OCI-LY1 (cell line): ENCODE measurements at regions not wholly inside any gene's neighbourhood (a gene's known extent, or its start where the extent isn't known, plus 50 kb on each side); places are given as distances from the start of the nearest gene placed in this dataset.
"Not testable (repeated sequence)": the region's sequence is repeated elsewhere in the genome, so short reads cannot be mapped to it uniquely, and the experiment has no call there.

Experiments
- H2AFZ ChIP-seq: fragments of 200-600 bp; sonication (generic), shearing (Covaris generic); 2 replicates; pipeline ENCODE4 v1.6.0; 2014; ENCODE audit warnings: antibody characterized with exemption, mild to moderate bottlenecking, low read length
- H3F3A ChIP-seq: fragments of 200-600 bp; sonication (generic), shearing (Covaris generic); 2 replicates; pipeline ENCODE4 v1.6.0; 2014; ENCODE audit warnings: mild to moderate bottlenecking, antibody characterized with exemption, low read length, moderate library complexity; ENCODE audit not compliant: insufficient read depth
- H3K27ac ChIP-seq: fragments of 200-600 bp; sonication (generic); 2 replicates; pipeline ENCODE4 v1.5.1; 2014; ENCODE audit warnings: low read length, mixed run types, mild to moderate bottlenecking, low read depth; ENCODE audit not compliant: poor library complexity, severe bottlenecking
- H3K27me3 ChIP-seq: fragments of 200-600 bp; sonication (generic); 2 replicates; pipeline ENCODE4 v1.6.0; 2014; ENCODE audit warnings: antibody characterized with exemption, mild to moderate bottlenecking, low read length, moderate library complexity; ENCODE audit not compliant: insufficient read depth
- H3K36me3 ChIP-seq: fragments of 200-600 bp; sonication (generic); 2 replicates; pipeline ENCODE4 v1.6.1; 2014; ENCODE audit warnings: mild to moderate bottlenecking, antibody characterized with exemption, low read length, moderate library complexity, mixed read lengths; ENCODE audit not compliant: insufficient read depth
- H3K4me1 ChIP-seq: fragments of 200-600 bp; sonication (generic); 2 replicates; pipeline ENCODE4 v1.5.1; 2014; ENCODE audit warnings: mild to moderate bottlenecking, low read length, moderate library complexity; ENCODE audit not compliant: insufficient read depth, severe bottlenecking
- H3K4me2 ChIP-seq: fragments of 200-600 bp; sonication (generic), shearing (Covaris generic); 2 replicates; pipeline ENCODE4 v1.6.1; 2014; ENCODE audit warnings: low read length
- H3K4me3 ChIP-seq: fragments of 200-600 bp; sonication (generic); 2 replicates; pipeline ENCODE4 v1.5.1; 2014; ENCODE audit warnings: low read length, low read depth, mild to moderate bottlenecking, mixed read lengths; ENCODE audit not compliant: poor library complexity, severe bottlenecking
- H3K79me2 ChIP-seq: fragments of 200-600 bp; shearing (Covaris generic); 2 replicates; pipeline ENCODE4 v1.6.1; 2016; ENCODE audit warnings: mixed run types, low read length, mixed read lengths; ENCODE audit not compliant: insufficient read depth
- H3K9ac ChIP-seq: fragments of 200-600 bp; sonication (generic), shearing (Covaris generic); 2 replicates; pipeline ENCODE4 v1.6.1; 2014; ENCODE audit warnings: mild to moderate bottlenecking, low read length, mixed read lengths
- H3K9me2 ChIP-seq: fragments of 200-600 bp; sonication (generic), shearing (Covaris generic); 2 replicates; pipeline ENCODE4 v1.6.1; 2014; ENCODE audit warnings: low read depth, mild to moderate bottlenecking, low read length, mixed read lengths
- H3K9me3 ChIP-seq: fragments of 200-600 bp; shearing (Covaris generic); 2 replicates; pipeline ENCODE4 v1.6.1; 2014; ENCODE audit warnings: low read length, mixed read lengths
- H4K20me1 ChIP-seq: fragments of 200-600 bp; sonication (generic), shearing (Covaris generic); 2 replicates; pipeline ENCODE4 v1.6.0; 2016; ENCODE audit warnings: mild to moderate bottlenecking, low read length; ENCODE audit not compliant: insufficient read depth
- CTCF ChIP-seq: fragments of 200-600 bp; sonication (generic), shearing (Covaris generic); IDR thresholded peaks from 2 replicates; pipeline ENCODE4 v1.5.1; 2017; ENCODE audit warnings: mild to moderate bottlenecking, antibody characterized with exemption, low read length, moderate library complexity, mixed read lengths
- EZH2 ChIP-seq: fragments of 200-600 bp; sonication (generic), shearing (Covaris generic); IDR thresholded peaks from 2 replicates; pipeline ENCODE4 v1.8.0; 2017; ENCODE audit warnings: borderline replicate concordance, mixed run types, mild to moderate bottlenecking, antibody characterized with exemption, low read length, moderate library complexity, mixed read lengths

- no peak for TF ChIP-seq CTCF
- TF ChIP-seq EZH2: no peak
- no peak overlapping the region for H3K4me2 ChIP-seq
- no peak overlapping the region for H3K4me3 ChIP-seq
- no peaks in the 10 kb centered on the region for H3K36me3 ChIP-seq
- no peak overlapping the region for H3K27ac ChIP-seq
- no peaks in the 10 kb centered on the region for H3K9me3 ChIP-seq
- no peaks in the 10 kb centered on the region for H3K27me3 ChIP-seq
- H2AFZ ChIP-seq: no peak overlapping the region
- no peaks in the 10 kb centered on the region for H3K4me1 ChIP-seq
- no peaks in the 10 kb centered on the region for H4K20me1 ChIP-seq
- no peaks in the 10 kb centered on the region for H3F3A ChIP-seq
- no peaks in the 10 kb centered on the region for H3K9me2 ChIP-seq
- H3K79me2 ChIP-seq: no peaks in the 10 kb centered on the region
- no peak overlapping the region for H3K9ac ChIP-seq
These were observed 1227.6 kb downstream of the TYW1 start for GRCh38 chr7:68224041-68224741.

GRCh38 chr7:68231011-68231410 lies 1234.4 kb downstream of the TYW1 start:
- not testable (repeated sequence) for H3K79me2 ChIP-seq, H3K9ac ChIP-seq, H3K4me2 ChIP-seq, H3K4me1 ChIP-seq, H3K9me3 ChIP-seq, H3F3A ChIP-seq, H3K27me3 ChIP-seq, H3K4me3 ChIP-seq, H3K36me3 ChIP-seq, H4K20me1 ChIP-seq, H3K9me2 ChIP-seq, H2AFZ ChIP-seq, H3K27ac ChIP-seq

GRCh38 chr7:68235937-68236336 lies 1239.3 kb downstream of the TYW1 start:
- H3K79me2 ChIP-seq: no peaks in the 10 kb centered on the region
- no peaks in the 10 kb centered on the region for H3K9me2 ChIP-seq
- H3K4me2 ChIP-seq: no peak overlapping the region
- no peak overlapping the region for H3K9ac ChIP-seq
- no peak overlapping the region for H3K4me3 ChIP-seq
- H3K4me1 ChIP-seq: no peaks in the 10 kb centered on the region
- no peaks in the 10 kb centered on the region for H3F3A ChIP-seq
- H3K27ac ChIP-seq: no peak overlapping the region
- peaks cover 4% of the 10 kb centered on the region for H3K9me3 ChIP-seq
- TF ChIP-seq CTCF (no peak), EZH2 (no peak)
- H3K27me3 ChIP-seq: no peaks in the 10 kb centered on the region
- no peaks in the 10 kb centered on the region for H3K36me3 ChIP-seq
- no peak overlapping the region for H2AFZ ChIP-seq
- no peaks in the 10 kb centered on the region for H4K20me1 ChIP-seq

- Histone ChIP-seq H3K4me1 (no peaks in the 10 kb centered on the region), H3F3A (no peaks in the 10 kb centered on the region), H3K9me2 (no peaks in the 10 kb centered on the region), H3K27me3 (no peaks in the 10 kb centered on the region), H3K36me3 (no peaks in the 10 kb centered on the region), H4K20me1 (no peaks in the 10 kb centered on the region), H2AFZ (no peak overlapping the region), H3K79me2 (no peaks in the 10 kb centered on the region), H3K27ac (no peak overlapping the region), H3K4me2 (no peak overlapping the region), H3K9me3 (peaks cover 4% of the 10 kb centered on the region), H3K4me3 (no peak overlapping the region), H3K9ac (no peak overlapping the region)
- no peak for TF ChIP-seq EZH2
- no peak for TF ChIP-seq CTCF
These were observed 1241.7 kb downstream of the TYW1 start for GRCh38 chr7:68238204-68238805.
